H1 (cell line): ENCODE measurements at regions not wholly inside any gene's neighbourhood (a gene's known extent, or its start where the extent isn't known, plus 50 kb on each side); places are given as distances from the start of the nearest gene placed in this dataset.

Source experiments
- CTBP2 ChIP-seq: IDR thresholded peaks from 2 replicates; pipeline ENCODE4 v1.7.0; 2011; ENCODE audit warnings: borderline replicate concordance, mild to moderate bottlenecking, moderate library complexity, mixed read lengths, low read length; ENCODE audit not compliant: insufficient read depth, insufficient read length
- FOSL1 ChIP-seq: IDR thresholded peaks from 2 replicates; pipeline ENCODE4 v1.6.1; 2011; ENCODE audit warnings: mild to moderate bottlenecking, low read depth, low read length, moderate library complexity; ENCODE audit not compliant: insufficient read depth
- KDM4A ChIP-seq: IDR thresholded peaks from one replicate; pipeline ENCODE4 v1.7.1; 2012; ENCODE audit warnings: low read depth, mild to moderate bottlenecking, moderate library complexity, low read length, inconsistent platforms; ENCODE audit not compliant: severe bottlenecking
- POLR2A ChIP-seq, 2 experiments: IDR thresholded peaks; 1 replicate in 1 of 2; 2 replicates in 1 of 2; pipeline ENCODE4 v1.6.1; 2011; ENCODE audit warnings: low read depth in 2 of 2, low read length in 2 of 2, mild to moderate bottlenecking in 2 of 2; ENCODE audit errors: control extremely low read depth in 1 of 2
- TAF7 ChIP-seq: optimal IDR thresholded peaks from 2 replicates; pipeline ENCODE3; 2011; ENCODE audit warnings: low read depth, mild to moderate bottlenecking, inconsistent platforms, low read length, moderate library complexity, borderline replicate concordance

DNA sequence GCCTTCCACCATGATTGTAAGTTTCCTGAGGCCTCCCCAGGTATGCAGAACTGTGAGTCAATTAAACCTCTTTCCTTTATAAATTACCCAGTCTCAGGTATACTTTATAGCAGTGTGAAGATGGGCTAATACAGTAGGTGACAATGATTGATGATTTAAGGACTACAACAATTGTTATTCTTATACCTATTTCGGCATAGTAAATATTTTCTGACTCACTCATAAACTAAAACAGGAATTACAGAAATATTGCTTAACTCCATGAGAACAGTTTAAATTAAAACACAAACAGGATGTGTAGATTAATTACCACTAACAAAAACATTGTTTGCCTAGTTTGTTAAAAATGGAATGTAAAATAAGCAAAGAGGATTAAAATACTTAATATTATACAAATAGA lies 839.9 kb downstream of the LTN1 start (continued):
- TF ChIP-seq TAF7 (no peak), KDM4A (no peak), POLR2A (IDR thresholded peaks at IDR 0.05; ENCODE audit: control extremely low read depth in 1 of 2, low read depth in 2 of 2, low read length in 2 of 2) (no peak), FOSL1 (no peak), CTBP2 (no peak)
